B cell (primary cell): ENCODE measurements at regions not wholly inside any gene's neighbourhood (a gene's known extent, or its start where the extent isn't known, plus 50 kb on each side); places are given as distances from the start of the nearest gene placed in this dataset.

ENCODE experiments used
- CTCF ChIP-seq: fragments of 200-600 bp; IDR thresholded peaks from one replicate; pipeline ENCODE4 v1.8.0; 2022; ENCODE audit warnings: antibody characterized with exemption, mild to moderate bottlenecking
- EZH2 ChIP-seq: IDR thresholded peaks from 2 replicates; pipeline ENCODE4 v1.6.1; 2012; ENCODE audit warnings: borderline replicate concordance, low read depth, mild to moderate bottlenecking, moderate library complexity, low read length; ENCODE audit not compliant: insufficient read depth, poor library complexity, severe bottlenecking

GRCh38 chr14:26206640-26207039 is 391.2 kb downstream of the NOVA1 start:
- no peak for TF ChIP-seq EZH2
- TF ChIP-seq CTCF = no peak
